GM12892 (cell line): ENCODE measurements at regions not wholly inside any gene's neighbourhood (a gene's known extent, or its start where the extent isn't known, plus 50 kb on each side); places are given as distances from the start of the nearest gene placed in this dataset.

Source experiments
- POLR2A ChIP-seq: IDR thresholded peaks from 2 replicates; pipeline ENCODE4 v1.6.1; 2011; ENCODE audit warnings: low read depth, low read length, control low read depth
- POLR2AphosphoS5 ChIP-seq: IDR thresholded peaks from 2 replicates; pipeline ENCODE4 v1.6.1; 2011; ENCODE audit warnings: low read depth, low read length, control low read depth

GRCh38 chr17:55842405-55843158 is 91.7 kb downstream of the PCTP start:
- TF ChIP-seq POLR2A, result no peak
- no peak for TF ChIP-seq POLR2AphosphoS5
